H1 (cell line): ENCODE measurements at regions not wholly inside any gene's neighbourhood (a gene's known extent, or its start where the extent isn't known, plus 50 kb on each side); places are given as distances from the start of the nearest gene placed in this dataset.

Source experiments
- CTCF ChIA-PET: fragments of 300-600 bp; sonication (Branson Sonifier 250); formaldehyde crosslinking; loops from one replicate; lab custom pipeline; 2021; ENCODE audit not compliant: partially characterized antibody; lab: Charles Lee
- POLR2A ChIA-PET: fragments of 300-600 bp; sonication (Branson Sonifier 250); formaldehyde crosslinking; loops from one replicate; lab custom pipeline; 2021; ENCODE audit warnings: inconsistent platforms; ENCODE audit not compliant: partially characterized antibody; lab: Charles Lee
- DNase-seq, 2 experiments: peaks; one replicate each; pipeline versions ENCODE4 v3.0.0 to v3.0.0-alpha.2; 2010 to 2022; ENCODE audit warnings: low spot score in 2 of 2, low read depth in 1 of 2, mixed read lengths in 1 of 2
- FAIRE-seq: peaks from 2 replicates; lab custom pipeline; 2011; peaks lifted over from hg19 to GRCh38; lab: Jason Lieb, UNC
- H2AFZ ChIP-seq: 2 replicates; pipeline ENCODE4 v1.8.1; 2012; ENCODE audit warnings: low read length, inconsistent platforms
- H2AK5ac ChIP-seq: 2 replicates; pipeline ENCODE4 v1.6.1; 2013; ENCODE audit warnings: low read depth, low read length
- H2BK120ac ChIP-seq: replicated peaks from 2 replicates; pipeline ENCODE3; 2013; ENCODE audit warnings: low read depth, low read length, inconsistent platforms
- H2BK12ac ChIP-seq: 2 replicates; pipeline ENCODE4 v1.6.1; 2013; ENCODE audit warnings: low read depth, low read length
- H2BK15ac ChIP-seq: 2 replicates; pipeline ENCODE4 v1.6.1; 2013; ENCODE audit warnings: low read length
- H2BK20ac ChIP-seq: 2 replicates; pipeline ENCODE4 v1.6.1; 2013; ENCODE audit warnings: low read length
- H2BK5ac ChIP-seq: 2 replicates; pipeline ENCODE4 v1.6.1; 2013; ENCODE audit warnings: low read depth, low read length
- H3K14ac ChIP-seq: 2 replicates; pipeline ENCODE4 v1.6.1; 2013; ENCODE audit warnings: inconsistent platforms; ENCODE audit not compliant: insufficient read length
- H3K18ac ChIP-seq: 2 replicates; pipeline ENCODE4 v1.6.1; 2013; ENCODE audit warnings: low read length; ENCODE audit errors: extremely low read depth
- H3K23ac ChIP-seq: 2 replicates; pipeline ENCODE4 v1.6.1; 2013; ENCODE audit warnings: inconsistent platforms; ENCODE audit not compliant: insufficient read length
- H3K23me2 ChIP-seq: 2 replicates; pipeline ENCODE4 v1.6.1; 2013; ENCODE audit warnings: low read depth, low read length
- H3K27ac ChIP-seq: 2 replicates; pipeline ENCODE4 v1.6.1; 2011; ENCODE audit warnings: low read depth, low read length, inconsistent platforms
- H3K27me3 ChIP-seq, 4 experiments: replicated peaks in 1 of 4; 1 replicate in 1 of 4; 2 replicates in 3 of 4; pipeline versions ENCODE4 v1.6.1 to v1.8.1; 2011 to 2013; ENCODE audit warnings: low read length in 3 of 4, mild to moderate bottlenecking in 3 of 4, inconsistent platforms in 2 of 4, mixed read lengths in 2 of 4, moderate library complexity in 1 of 4; ENCODE audit not compliant: control insufficient read depth in 3 of 4, insufficient read depth in 3 of 4; ENCODE audit errors: extremely low read depth in 1 of 4
- H3K36me3 ChIP-seq, 4 experiments: 2 replicates each; pipeline versions ENCODE4 v1.6.1 to v1.8.1; 2011 to 2013; ENCODE audit warnings: mild to moderate bottlenecking in 4 of 4, low read length in 3 of 4, moderate library complexity in 2 of 4, control low read depth in 1 of 4, inconsistent platforms in 1 of 4; ENCODE audit not compliant: insufficient read depth in 4 of 4, control insufficient read depth in 2 of 4
- H3K4ac ChIP-seq: replicated peaks from 2 replicates; pipeline ENCODE3; 2013; ENCODE audit warnings: low read length, low read depth, mixed read lengths, inconsistent platforms; ENCODE audit not compliant: insufficient read length
- H3K4me1 ChIP-seq, 4 experiments: replicated peaks in 1 of 4; 1 replicate in 1 of 4; 2 replicates in 3 of 4; pipeline versions ENCODE4 v1.6.1 to v1.8.1; 2011 to 2013; ENCODE audit warnings: low read length in 3 of 4, inconsistent platforms in 2 of 4, mixed read lengths in 1 of 4; ENCODE audit not compliant: insufficient read depth in 4 of 4, control insufficient read depth in 3 of 4
- H3K4me2 ChIP-seq, 2 experiments: 2 replicates each; pipeline versions ENCODE4 v1.6.1 to v1.8.1; 2011 to 2013; ENCODE audit warnings: low read depth in 2 of 2, low read length in 2 of 2, control low read depth in 1 of 2, inconsistent platforms in 1 of 2, mild to moderate bottlenecking in 1 of 2; ENCODE audit not compliant: insufficient read depth in 1 of 2
- H3K4me3 ChIP-seq, 4 experiments: fragments of 200-600, 300-600 bp in 1 of 4; sonication (generic), shearing (Covaris generic), sonication (Bioruptor Twin) in 1 of 4; 2 replicates each; pipeline versions ENCODE4 v1.5.1 to v1.8.1; 2011 to 2016; ENCODE audit warnings: low read length in 4 of 4, low read depth in 3 of 4, control low read depth in 2 of 4, inconsistent platforms in 2 of 4, mild to moderate bottlenecking in 2 of 4, mixed read lengths in 1 of 4, moderate library complexity in 1 of 4; ENCODE audit not compliant: insufficient read depth in 2 of 4; ENCODE audit errors: extremely low read depth in 1 of 4
- H3K56ac ChIP-seq: replicated peaks from 2 replicates; pipeline ENCODE3; 2013; ENCODE audit warnings: low read depth, mild to moderate bottlenecking, mixed read lengths, low read length, inconsistent platforms; ENCODE audit not compliant: insufficient read length
- H3K79me1 ChIP-seq: 2 replicates; pipeline ENCODE4 v1.6.1; 2013; ENCODE audit warnings: low read depth, low read length, control low read depth
- H3K79me2 ChIP-seq, 2 experiments: 2 replicates each; pipeline versions ENCODE4 v1.6.1 to v1.8.1; 2012 to 2013; ENCODE audit warnings: low read length in 2 of 2, mild to moderate bottlenecking in 2 of 2, inconsistent platforms in 1 of 2; ENCODE audit not compliant: insufficient read depth in 2 of 2, control insufficient read depth in 1 of 2
- H3K9ac ChIP-seq, 4 experiments: replicated peaks in 1 of 4; 1 replicate in 1 of 4; 2 replicates in 3 of 4; pipeline versions ENCODE4 v1.6.1 to v1.8.1; 2011 to 2013; ENCODE audit warnings: low read depth in 3 of 4, low read length in 3 of 4, control low read depth in 2 of 4, mild to moderate bottlenecking in 2 of 4, moderate library complexity in 2 of 4, inconsistent platforms in 1 of 4; ENCODE audit errors: extremely low read depth in 1 of 4
- H3K9me3 ChIP-seq, 2 experiments: 2 replicates each; pipeline versions ENCODE4 v1.6.1 to v1.8.1; 2012 to 2013; ENCODE audit warnings: mild to moderate bottlenecking in 2 of 2, moderate library complexity in 2 of 2, control low read depth in 1 of 2, inconsistent platforms in 1 of 2, low read depth in 1 of 2, low read length in 1 of 2, mixed read lengths in 1 of 2; ENCODE audit not compliant: insufficient read depth in 2 of 2
- H4K20me1 ChIP-seq, 2 experiments: replicated peaks in 1 of 2; 2 replicates each; pipeline versions ENCODE3 to v1.8.1; 2011 to 2013; ENCODE audit warnings: inconsistent platforms in 2 of 2, low read length in 2 of 2, mild to moderate bottlenecking in 1 of 2; ENCODE audit not compliant: insufficient read depth in 2 of 2, control insufficient read depth in 1 of 2
- H4K5ac ChIP-seq: 2 replicates; pipeline ENCODE4 v1.6.1; 2013; ENCODE audit warnings: low read length, low read depth, mixed read lengths, inconsistent platforms; ENCODE audit not compliant: insufficient read length
- H4K8ac ChIP-seq: 2 replicates; pipeline ENCODE4 v1.8.0; 2013; ENCODE audit warnings: mild to moderate bottlenecking, moderate library complexity, low read length, inconsistent platforms; ENCODE audit not compliant: insufficient read depth; ENCODE audit errors: extremely low read depth
- H4K91ac ChIP-seq: replicated peaks from 2 replicates; pipeline ENCODE3; 2013; ENCODE audit warnings: low read length, mixed read lengths, inconsistent platforms; ENCODE audit not compliant: insufficient read length
- BRCA1 ChIP-seq: IDR thresholded peaks from 2 replicates; pipeline ENCODE4 v1.6.1; 2012; ENCODE audit warnings: low read depth, low read length, improper control_type of control experiment
- CHD2 ChIP-seq: IDR thresholded peaks from 2 replicates; pipeline ENCODE4 v1.6.1; 2012; ENCODE audit warnings: low read length, improper control_type of control experiment
- FOSL1 ChIP-seq: IDR thresholded peaks from 2 replicates; pipeline ENCODE4 v1.6.1; 2011; ENCODE audit warnings: mild to moderate bottlenecking, low read depth, low read length, moderate library complexity; ENCODE audit not compliant: insufficient read depth
- GABPA ChIP-seq: IDR thresholded peaks from 2 replicates; pipeline ENCODE4 v1.6.1; 2011; ENCODE audit warnings: mild to moderate bottlenecking, low read length, moderate library complexity, borderline replicate concordance; ENCODE audit not compliant: insufficient read depth
- GTF2F1 ChIP-seq: IDR thresholded peaks from 2 replicates; pipeline ENCODE4 v1.6.1; 2012; ENCODE audit warnings: low read depth, low read length, improper control_type of control experiment, borderline replicate concordance
- JUN ChIP-seq: IDR thresholded peaks from 2 replicates; pipeline ENCODE4 v1.6.1; 2011; ENCODE audit warnings: low read depth, mild to moderate bottlenecking, improper control_type of control experiment, low read length
- JUND ChIP-seq: IDR thresholded peaks from 2 replicates; pipeline ENCODE4 v1.6.1; 2011; ENCODE audit warnings: mild to moderate bottlenecking, improper control_type of control experiment, low read length
- KDM5A ChIP-seq: fragments of 200-600 bp; IDR thresholded peaks from 2 replicates; pipeline ENCODE4 v1.7.1; 2012; ENCODE audit warnings: mild to moderate bottlenecking, low read length, inconsistent platforms, mixed read lengths
- NRF1 ChIP-seq: IDR thresholded peaks from 2 replicates; pipeline ENCODE4 v1.6.1; 2011; ENCODE audit warnings: mild to moderate bottlenecking, low read depth, low read length, improper control_type of control experiment
- TAF7 ChIP-seq: optimal IDR thresholded peaks from 2 replicates; pipeline ENCODE3; 2011; ENCODE audit warnings: low read depth, mild to moderate bottlenecking, inconsistent platforms, low read length, moderate library complexity, borderline replicate concordance
- YY1 ChIP-seq: IDR thresholded peaks from 2 replicates; pipeline ENCODE4 v1.6.1; 2011; ENCODE audit warnings: low read depth, mild to moderate bottlenecking, low read length
- WGBS, 2 experiments: shearing (Covaris generic) in 1 of 2; methylation state at CpG; one replicate each; pipeline versions ENCODE4 v1.1.6 to v1.1.7; 2013 to 2015; ENCODE audit warnings: low lambda C conversion rate in 2 of 2, mixed read lengths in 2 of 2, inconsistent platforms in 1 of 2, low coverage in 1 of 2, missing lambda C conversion rate in 1 of 2; ENCODE audit not compliant: insufficient replicate concordance in 2 of 2, insufficient coverage in 1 of 2, insufficient read length in 1 of 2; ENCODE audit errors: extremely low coverage in 1 of 2, missing lambda C conversion rate in 1 of 2; 5-methylcytosine and 5-hydroxymethylcytosine counted together
- TF ChIP-seq, protein P1 (sequence below), 3 experiments: IDR thresholded peaks; 1 replicate in 2 of 3; 2 replicates in 1 of 3; pipeline versions ENCODE4 v1.5.1 to v1.6.1; 2011; ENCODE audit warnings: low read length in 3 of 3, mild to moderate bottlenecking in 3 of 3, inconsistent platforms in 2 of 3, low read depth in 1 of 3, moderate library complexity in 1 of 3; ENCODE audit not compliant: insufficient read depth in 1 of 3; ENCODE audit errors: control extremely low read depth in 1 of 3

- H3K4me1 ChIP-seq, result no peaks in the 10 kb centered on the region; a peak in 1 of 7 replicates
- WGBS, 2 experiments, result 87% methylated on average over 5 of the region's 5 CpGs; no CpG with 5 or more reads in 1 of the 2 experiments
- H3K18ac ChIP-seq, result no peak overlapping the region
- no peak overlapping the region for H3K56ac ChIP-seq
- DNase-seq (peak in 1 of 2 experiments; percentile 44), FAIRE-seq (no peak)
- no peak overlapping the region for H4K91ac ChIP-seq
- H3K36me3 ChIP-seq, result no peaks in the 10 kb centered on the region
- no peak overlapping the region for H3K4me3 ChIP-seq
- H3K4ac ChIP-seq, result no peak overlapping the region
- no peak overlapping the region for H2AK5ac ChIP-seq
- H4K5ac ChIP-seq, result no peak overlapping the region
- no peak overlapping the region for H3K23ac ChIP-seq
- no peaks in the 10 kb centered on the region for H3K27me3 ChIP-seq
- no peak overlapping the region for H3K4me2 ChIP-seq
- no peak overlapping the region for H3K14ac ChIP-seq
- H3K23me2 ChIP-seq, result no peaks in the 10 kb centered on the region
- H2AFZ ChIP-seq, result no peak overlapping the region
- ChIA-PET CTCF (interaction anchor here (0.6 to 3.4 kb wide), 47 partner anchors 8 to 321 kb away, joined by 3 to 27 read pairs (median 4); no protein-coding TSS in a partner anchor), POLR2A (no interaction called here)
- no peak overlapping the region for H3K27ac ChIP-seq
- H2BK12ac ChIP-seq, result no peak overlapping the region
- H4K8ac ChIP-seq, result no peak overlapping the region
- H2BK120ac ChIP-seq, result no peak overlapping the region
- H3K79me1 ChIP-seq, result no peaks in the 10 kb centered on the region
- H4K20me1 ChIP-seq, result no peaks in the 10 kb centered on the region
- H2BK5ac ChIP-seq, result no peak overlapping the region
- H2BK15ac ChIP-seq, result 0 out of 2 replicates have a peak overlapping the region, but pooled peaks have one; percentile 46
- no peak overlapping the region for H2BK20ac ChIP-seq
- H3K79me2 ChIP-seq, result no peaks in the 10 kb centered on the region
- H3K9me3 ChIP-seq, result no peaks in the 10 kb centered on the region
- H3K9ac ChIP-seq, result no peak overlapping the region
- no peak for TF ChIP-seq CHD2
- TF ChIP-seq, protein P1, sequence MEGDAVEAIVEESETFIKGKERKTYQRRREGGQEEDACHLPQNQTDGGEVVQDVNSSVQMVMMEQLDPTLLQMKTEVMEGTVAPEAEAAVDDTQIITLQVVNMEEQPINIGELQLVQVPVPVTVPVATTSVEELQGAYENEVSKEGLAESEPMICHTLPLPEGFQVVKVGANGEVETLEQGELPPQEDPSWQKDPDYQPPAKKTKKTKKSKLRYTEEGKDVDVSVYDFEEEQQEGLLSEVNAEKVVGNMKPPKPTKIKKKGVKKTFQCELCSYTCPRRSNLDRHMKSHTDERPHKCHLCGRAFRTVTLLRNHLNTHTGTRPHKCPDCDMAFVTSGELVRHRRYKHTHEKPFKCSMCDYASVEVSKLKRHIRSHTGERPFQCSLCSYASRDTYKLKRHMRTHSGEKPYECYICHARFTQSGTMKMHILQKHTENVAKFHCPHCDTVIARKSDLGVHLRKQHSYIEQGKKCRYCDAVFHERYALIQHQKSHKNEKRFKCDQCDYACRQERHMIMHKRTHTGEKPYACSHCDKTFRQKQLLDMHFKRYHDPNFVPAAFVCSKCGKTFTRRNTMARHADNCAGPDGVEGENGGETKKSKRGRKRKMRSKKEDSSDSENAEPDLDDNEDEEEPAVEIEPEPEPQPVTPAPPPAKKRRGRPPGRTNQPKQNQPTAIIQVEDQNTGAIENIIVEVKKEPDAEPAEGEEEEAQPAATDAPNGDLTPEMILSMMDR (IDR thresholded peaks at IDR 0.05; ENCODE audit: control extremely low read depth in 1 of 3, insufficient read depth in 1 of 3, low read depth in 1 of 3, low read length in 3 of 3), result no peak
- no peak for TF ChIP-seq JUN
- TF ChIP-seq BRCA1, result no peak
- TF ChIP-seq NRF1, result no peak
- TF ChIP-seq GTF2F1, result no peak
- TF ChIP-seq TAF7, result no peak
- TF ChIP-seq GABPA, result no peak
- TF ChIP-seq KDM5A, result no peak
- no peak for TF ChIP-seq JUND
- TF ChIP-seq YY1, result no peak
- no peak for TF ChIP-seq FOSL1
Measured at GRCh38 chr1:157370698-157371097, 181.6 kb downstream of the FCRL5 start.
